Neural cell (in vitro differentiated cells): ENCODE measurements at regions not wholly inside any gene's neighbourhood (a gene's known extent, or its start where the extent isn't known, plus 50 kb on each side); places are given as distances from the start of the nearest gene placed in this dataset.

Source experiments
- H2AFZ ChIP-seq: fragments of 200-600, 300-800 bp; sonication (generic), shearing (Covaris generic); 2 replicates; pipeline ENCODE4 v1.6.0; 2014; ENCODE audit warnings: low read depth, mild to moderate bottlenecking, antibody characterized with exemption, low read length, moderate library complexity
- H3F3A ChIP-seq: fragments of 200-600 bp; shearing (Covaris generic); 2 replicates; pipeline ENCODE4 v1.6.1; 2016; ENCODE audit warnings: mild to moderate bottlenecking, moderate library complexity, mixed read lengths, antibody characterized with exemption, low read length; ENCODE audit not compliant: insufficient read depth, poor library complexity, severe bottlenecking
- H3K27ac ChIP-seq: fragments of 200-600, 300-800 bp; sonication (generic), shearing (Covaris generic); 2 replicates; pipeline ENCODE4 v1.5.1; 2014; ENCODE audit warnings: mild to moderate bottlenecking, low read length, moderate library complexity
- H3K27me3 ChIP-seq: fragments of 300-800, 200-600 bp; sonication (generic), shearing (Covaris generic); 2 replicates; pipeline ENCODE4 v1.6.0; 2014; ENCODE audit warnings: mild to moderate bottlenecking, low read depth, low read length, moderate library complexity; ENCODE audit not compliant: insufficient read depth
- H3K36me3 ChIP-seq: fragments of 300-800, 200-600 bp; sonication (generic), shearing (Covaris generic); 2 replicates; pipeline ENCODE4 v1.5.1; 2014; ENCODE audit warnings: mild to moderate bottlenecking, antibody characterized with exemption, low read length, moderate library complexity; ENCODE audit not compliant: insufficient read depth
- H3K4me2 ChIP-seq: fragments of 300-800, 200-600 bp; sonication (generic), shearing (Covaris generic); 2 replicates; pipeline ENCODE4 v1.6.0; 2014; ENCODE audit warnings: mild to moderate bottlenecking, low read length
- H3K4me3 ChIP-seq: fragments of 300-800, 200-600 bp; sonication (generic), shearing (Covaris generic); 2 replicates; pipeline ENCODE4 v1.5.1; 2014; ENCODE audit warnings: mild to moderate bottlenecking, low read length, moderate library complexity
- H3K79me2 ChIP-seq: fragments of 200-600 bp; shearing (Covaris generic); replicated peaks from 2 replicates; pipeline ENCODE4 v1.6.0; 2014; ENCODE audit warnings: mild to moderate bottlenecking, low read length, moderate library complexity; ENCODE audit not compliant: insufficient read depth
- H3K9ac ChIP-seq: fragments of 300-800, 200-600 bp; sonication (generic), shearing (Covaris generic); 2 replicates; pipeline ENCODE4 v1.6.1; 2016; ENCODE audit warnings: mild to moderate bottlenecking, low read length, mixed read lengths
- H3K9me2 ChIP-seq: fragments of 200-600 bp; shearing (Covaris generic); 2 replicates; pipeline ENCODE4 v1.6.1; 2016; ENCODE audit warnings: mild to moderate bottlenecking, low read length, mixed read lengths; ENCODE audit not compliant: insufficient read depth
- H3K9me3 ChIP-seq: fragments of 200-600, 300-800 bp; sonication (generic), shearing (Covaris generic); 2 replicates; pipeline ENCODE4 v1.6.1; 2016; ENCODE audit warnings: mild to moderate bottlenecking, mixed run types, low read length, moderate library complexity, mixed read lengths
- H4K20me1 ChIP-seq: fragments of 200-600 bp; shearing (Covaris generic); 2 replicates; pipeline ENCODE4 v1.6.1; 2016; ENCODE audit warnings: mild to moderate bottlenecking, mixed run types; ENCODE audit not compliant: insufficient read depth
- EP300 ChIP-seq: fragments of 450-650 bp; conservative IDR thresholded peaks from 2 replicates; pipeline ENCODE4 v1.6.1; 2014; ENCODE audit warnings: antibody characterized with exemption, mild to moderate bottlenecking, moderate library complexity; ENCODE audit not compliant: poor library complexity, severe bottlenecking
- EZH2 ChIP-seq: fragments of 200-600, 300-800 bp; shearing (Covaris generic), sonication (generic); IDR thresholded peaks from 2 replicates; pipeline ENCODE4 v1.6.1; 2014; ENCODE audit warnings: antibody characterized with exemption, low read length, borderline replicate concordance, mild to moderate bottlenecking; ENCODE audit not compliant: insufficient read depth, poor library complexity, severe bottlenecking
- MXI1 ChIP-seq: fragments of 450-650 bp; conservative IDR thresholded peaks from 2 replicates; pipeline ENCODE4 v1.6.1; 2014; ENCODE audit warnings: antibody characterized with exemption, mild to moderate bottlenecking; ENCODE audit not compliant: poor library complexity, severe bottlenecking
- POLR2AphosphoS5 ChIP-seq: IDR thresholded peaks from 2 replicates; pipeline ENCODE4 v1.6.1; 2012
- RAD21 ChIP-seq: fragments of 450-650 bp; conservative IDR thresholded peaks from 2 replicates; pipeline ENCODE4 v1.6.1; 2014; ENCODE audit warnings: antibody characterized with exemption, mild to moderate bottlenecking, moderate library complexity
- SMC3 ChIP-seq: fragments of 450-650 bp; conservative IDR thresholded peaks from 2 replicates; pipeline ENCODE4 v1.6.1; 2014; ENCODE audit warnings: antibody characterized with exemption, mild to moderate bottlenecking, moderate library complexity; ENCODE audit not compliant: poor library complexity
- TAF1 ChIP-seq: IDR thresholded peaks from 2 replicates; pipeline ENCODE4 v1.6.1; 2012; ENCODE audit warnings: low read depth
- TF ChIP-seq, protein P1 (sequence below): IDR thresholded peaks from 2 replicates; pipeline ENCODE4 v1.6.1; 2012; ENCODE audit warnings: borderline replicate concordance
- TF ChIP-seq, protein P2 (sequence below): fragments of 450-650 bp; IDR thresholded peaks from 2 replicates; pipeline ENCODE4 v1.5.1; 2014; ENCODE audit warnings: antibody characterized with exemption, mild to moderate bottlenecking, moderate library complexity; ENCODE audit not compliant: poor library complexity, severe bottlenecking

DNA sequence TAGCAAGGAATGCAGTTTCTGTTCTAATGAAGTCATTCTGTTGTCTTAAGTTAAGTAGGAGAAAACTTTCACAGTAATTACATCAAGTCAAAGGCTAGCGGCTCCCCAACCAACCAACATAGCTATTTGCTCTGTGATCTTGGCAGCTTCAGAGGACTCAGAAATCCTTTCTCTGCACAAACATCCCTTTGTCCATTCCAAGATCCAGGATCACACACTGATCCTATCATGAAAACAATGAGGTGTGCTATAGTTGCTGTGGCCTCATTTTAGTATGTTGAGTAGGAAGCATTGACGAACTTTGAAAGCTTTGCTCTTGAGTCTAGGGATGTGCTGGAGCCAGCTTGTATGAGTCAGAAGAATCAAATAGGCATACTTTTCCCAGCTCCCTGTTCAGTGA lies 218.2 kb upstream of the PRSS58 start:
- no peak overlapping the region for H3K4me2 ChIP-seq
- H3K79me2 ChIP-seq: no peaks in the 10 kb centered on the region
- no peak overlapping the region for H3K9ac ChIP-seq
- no peak overlapping the region for H3K4me3 ChIP-seq
- no peaks in the 10 kb centered on the region for H3K27me3 ChIP-seq
- no peak overlapping the region for H3K27ac ChIP-seq
- H2AFZ ChIP-seq: no peak overlapping the region
- H3K9me3 ChIP-seq: no peaks in the 10 kb centered on the region
- no peaks in the 10 kb centered on the region for H3K9me2 ChIP-seq
- no peak for TF ChIP-seq SMC3
- TF ChIP-seq MXI1: no peak
- TF ChIP-seq TAF1: no peak
- no peak for TF ChIP-seq POLR2AphosphoS5
- TF ChIP-seq, protein P1, sequence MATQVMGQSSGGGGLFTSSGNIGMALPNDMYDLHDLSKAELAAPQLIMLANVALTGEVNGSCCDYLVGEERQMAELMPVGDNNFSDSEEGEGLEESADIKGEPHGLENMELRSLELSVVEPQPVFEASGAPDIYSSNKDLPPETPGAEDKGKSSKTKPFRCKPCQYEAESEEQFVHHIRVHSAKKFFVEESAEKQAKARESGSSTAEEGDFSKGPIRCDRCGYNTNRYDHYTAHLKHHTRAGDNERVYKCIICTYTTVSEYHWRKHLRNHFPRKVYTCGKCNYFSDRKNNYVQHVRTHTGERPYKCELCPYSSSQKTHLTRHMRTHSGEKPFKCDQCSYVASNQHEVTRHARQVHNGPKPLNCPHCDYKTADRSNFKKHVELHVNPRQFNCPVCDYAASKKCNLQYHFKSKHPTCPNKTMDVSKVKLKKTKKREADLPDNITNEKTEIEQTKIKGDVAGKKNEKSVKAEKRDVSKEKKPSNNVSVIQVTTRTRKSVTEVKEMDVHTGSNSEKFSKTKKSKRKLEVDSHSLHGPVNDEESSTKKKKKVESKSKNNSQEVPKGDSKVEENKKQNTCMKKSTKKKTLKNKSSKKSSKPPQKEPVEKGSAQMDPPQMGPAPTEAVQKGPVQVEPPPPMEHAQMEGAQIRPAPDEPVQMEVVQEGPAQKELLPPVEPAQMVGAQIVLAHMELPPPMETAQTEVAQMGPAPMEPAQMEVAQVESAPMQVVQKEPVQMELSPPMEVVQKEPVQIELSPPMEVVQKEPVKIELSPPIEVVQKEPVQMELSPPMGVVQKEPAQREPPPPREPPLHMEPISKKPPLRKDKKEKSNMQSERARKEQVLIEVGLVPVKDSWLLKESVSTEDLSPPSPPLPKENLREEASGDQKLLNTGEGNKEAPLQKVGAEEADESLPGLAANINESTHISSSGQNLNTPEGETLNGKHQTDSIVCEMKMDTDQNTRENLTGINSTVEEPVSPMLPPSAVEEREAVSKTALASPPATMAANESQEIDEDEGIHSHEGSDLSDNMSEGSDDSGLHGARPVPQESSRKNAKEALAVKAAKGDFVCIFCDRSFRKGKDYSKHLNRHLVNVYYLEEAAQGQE: no peak
- H3K36me3 ChIP-seq: no peaks in the 10 kb centered on the region
- H3F3A ChIP-seq: no peaks in the 10 kb centered on the region
- no peaks in the 10 kb centered on the region for H4K20me1 ChIP-seq

DNA sequence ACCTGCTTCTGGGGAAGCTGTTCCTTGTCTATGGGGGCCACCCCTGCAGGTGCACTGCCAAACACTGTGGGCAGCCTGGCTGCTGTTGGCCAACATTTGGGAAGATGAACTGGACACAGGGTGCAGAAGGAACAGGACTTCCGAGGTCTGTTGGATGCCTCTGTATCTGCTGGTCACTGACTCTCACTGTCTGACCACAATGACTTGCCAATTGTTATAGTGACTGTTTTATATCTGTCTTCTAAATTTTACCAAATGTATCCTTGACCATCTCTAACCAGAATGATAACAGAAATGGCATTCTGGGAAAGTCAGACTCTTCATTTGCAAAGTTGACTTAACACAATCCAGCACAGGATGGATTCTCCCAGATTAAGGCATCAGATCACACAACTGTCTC lies 214.0 kb upstream of the PRSS58 start:
- Histone ChIP-seq H3K9me2 (no peaks in the 10 kb centered on the region), H3K9ac (no peak overlapping the region)

More for the DNA sequence above, 214.0 kb upstream of the PRSS58 start:
- Histone ChIP-seq H3K36me3 (no peaks in the 10 kb centered on the region), H3F3A (no peaks in the 10 kb centered on the region), H3K27ac (no peak overlapping the region), H3K9me3 (no peaks in the 10 kb centered on the region), H3K27me3 (no peaks in the 10 kb centered on the region), H3K4me3 (no peak overlapping the region), H4K20me1 (no peaks in the 10 kb centered on the region), H3K79me2 (no peaks in the 10 kb centered on the region), H3K4me2 (no peak overlapping the region), H2AFZ (no peak overlapping the region)
- TF ChIP-seq, protein P1: no peak
- TF ChIP-seq RAD21 (no peak), MXI1 (no peak), TAF1 (no peak), EP300 (no peak), EZH2 (no peak), POLR2AphosphoS5 (no peak)
- TF ChIP-seq, protein P2, sequence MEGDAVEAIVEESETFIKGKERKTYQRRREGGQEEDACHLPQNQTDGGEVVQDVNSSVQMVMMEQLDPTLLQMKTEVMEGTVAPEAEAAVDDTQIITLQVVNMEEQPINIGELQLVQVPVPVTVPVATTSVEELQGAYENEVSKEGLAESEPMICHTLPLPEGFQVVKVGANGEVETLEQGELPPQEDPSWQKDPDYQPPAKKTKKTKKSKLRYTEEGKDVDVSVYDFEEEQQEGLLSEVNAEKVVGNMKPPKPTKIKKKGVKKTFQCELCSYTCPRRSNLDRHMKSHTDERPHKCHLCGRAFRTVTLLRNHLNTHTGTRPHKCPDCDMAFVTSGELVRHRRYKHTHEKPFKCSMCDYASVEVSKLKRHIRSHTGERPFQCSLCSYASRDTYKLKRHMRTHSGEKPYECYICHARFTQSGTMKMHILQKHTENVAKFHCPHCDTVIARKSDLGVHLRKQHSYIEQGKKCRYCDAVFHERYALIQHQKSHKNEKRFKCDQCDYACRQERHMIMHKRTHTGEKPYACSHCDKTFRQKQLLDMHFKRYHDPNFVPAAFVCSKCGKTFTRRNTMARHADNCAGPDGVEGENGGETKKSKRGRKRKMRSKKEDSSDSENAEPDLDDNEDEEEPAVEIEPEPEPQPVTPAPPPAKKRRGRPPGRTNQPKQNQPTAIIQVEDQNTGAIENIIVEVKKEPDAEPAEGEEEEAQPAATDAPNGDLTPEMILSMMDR: no peak
